H9 (cell line): ENCODE measurements at regions not wholly inside any gene's neighbourhood (a gene's known extent, or its start where the extent isn't known, plus 50 kb on each side); places are given as distances from the start of the nearest gene placed in this dataset.

Experiments used
- DNase-seq: peaks from one replicate; pipeline ENCODE4 v3.0.0-alpha.2; 2017
- H2AFZ ChIP-seq: one replicate; pipeline ENCODE4 v1.6.1; 2013; ENCODE audit warnings: mild to moderate bottlenecking, low read length, control low read depth, moderate library complexity
- H2AK5ac ChIP-seq: 2 replicates; pipeline ENCODE4 v1.6.1; 2013; ENCODE audit warnings: low read length, control low read depth, mixed read lengths; ENCODE audit not compliant: insufficient read length
- H2BK120ac ChIP-seq: one replicate; pipeline ENCODE4 v1.6.1; 2013; ENCODE audit warnings: low read depth, mild to moderate bottlenecking, low read length, control low read depth, inconsistent platforms; ENCODE audit not compliant: poor library complexity, severe bottlenecking
- H2BK12ac ChIP-seq: 2 replicates; pipeline ENCODE4 v1.6.1; 2013; ENCODE audit warnings: low read length, control low read depth, mixed read lengths, low read depth; ENCODE audit not compliant: insufficient read length
- H2BK15ac ChIP-seq: 2 replicates; pipeline ENCODE4 v1.6.1; 2013; ENCODE audit warnings: low read depth, low read length, control low read depth
- H2BK20ac ChIP-seq: one replicate; pipeline ENCODE4 v1.6.1; 2013; ENCODE audit warnings: low read depth, mild to moderate bottlenecking, low read length, control low read depth, inconsistent platforms; ENCODE audit not compliant: poor library complexity, severe bottlenecking
- H2BK5ac ChIP-seq: 2 replicates; pipeline ENCODE4 v1.6.1; 2013; ENCODE audit warnings: low read length, control low read depth, mixed read lengths; ENCODE audit not compliant: insufficient read length
- H3K14ac ChIP-seq: 2 replicates; pipeline ENCODE4 v1.6.1; 2013; ENCODE audit warnings: low read length, control low read depth; ENCODE audit not compliant: insufficient read depth
- H3K18ac ChIP-seq: 2 replicates; pipeline ENCODE4 v1.6.1; 2013; ENCODE audit warnings: low read depth, mild to moderate bottlenecking, mixed read lengths, low read length, control low read depth; ENCODE audit not compliant: insufficient read length
- H3K23ac ChIP-seq: 2 replicates; pipeline ENCODE4 v1.6.1; 2013; ENCODE audit warnings: low read length, control low read depth, mixed read lengths, low read depth; ENCODE audit not compliant: insufficient read length
- H3K23me2 ChIP-seq: 2 replicates; pipeline ENCODE4 v1.6.1; 2013; ENCODE audit warnings: low read depth, mild to moderate bottlenecking, mixed read lengths, low read length, control low read depth; ENCODE audit not compliant: insufficient read length, poor library complexity, severe bottlenecking
- H3K27ac ChIP-seq: 2 replicates; pipeline ENCODE4 v1.5.1; 2013; ENCODE audit warnings: low read length, control low read depth, mixed read lengths, low read depth; ENCODE audit not compliant: insufficient read length
- H3K27me3 ChIP-seq: 2 replicates; pipeline ENCODE4 v1.6.1; 2013; ENCODE audit warnings: low read length, control low read depth, inconsistent platforms; ENCODE audit not compliant: insufficient read depth
- H3K4ac ChIP-seq: 2 replicates; pipeline ENCODE4 v1.6.1; 2013; ENCODE audit warnings: low read depth, mild to moderate bottlenecking, control low read depth, inconsistent platforms, low read length, moderate library complexity
- H3K4me1 ChIP-seq: 2 replicates; pipeline ENCODE4 v1.6.1; 2013; ENCODE audit warnings: low read length, control low read depth, inconsistent platforms; ENCODE audit not compliant: insufficient read depth
- H3K4me2 ChIP-seq: 2 replicates; pipeline ENCODE4 v1.6.1; 2013; ENCODE audit warnings: low read length, control low read depth, mixed read lengths; ENCODE audit not compliant: insufficient read length, insufficient read depth
- H3K56ac ChIP-seq: 2 replicates; pipeline ENCODE4 v1.6.1; 2013; ENCODE audit warnings: low read depth, mild to moderate bottlenecking, mixed read lengths, low read length, control low read depth; ENCODE audit not compliant: insufficient read length
- H3K79me1 ChIP-seq: 2 replicates; pipeline ENCODE4 v1.6.1; 2013; ENCODE audit warnings: low read depth, mild to moderate bottlenecking, moderate library complexity, low read length, control low read depth, inconsistent platforms; ENCODE audit not compliant: insufficient read depth, poor library complexity, severe bottlenecking
- H3K79me2 ChIP-seq: 2 replicates; pipeline ENCODE4 v1.6.1; 2013; ENCODE audit warnings: low read length, control low read depth, inconsistent platforms; ENCODE audit not compliant: insufficient read depth
- H3K9ac ChIP-seq: 2 replicates; pipeline ENCODE4 v1.6.1; 2013; ENCODE audit warnings: low read length, control low read depth, mixed read lengths; ENCODE audit not compliant: insufficient read length; ENCODE audit errors: extremely low read depth
- H3K9me3 ChIP-seq: one replicate; pipeline ENCODE4 v1.6.1; 2013; ENCODE audit warnings: low read depth, low read length, inconsistent platforms; ENCODE audit not compliant: control insufficient read depth
- H3T11ph ChIP-seq: one replicate; pipeline ENCODE4 v1.6.1; 2013; ENCODE audit warnings: mild to moderate bottlenecking, low read length, control low read depth, inconsistent platforms
- H4K20me1 ChIP-seq: one replicate; pipeline ENCODE4 v1.6.1; 2013; ENCODE audit not compliant: control insufficient read depth, insufficient read length, insufficient read depth
- H4K5ac ChIP-seq: 2 replicates; pipeline ENCODE4 v1.6.1; 2013; ENCODE audit warnings: low read depth, mild to moderate bottlenecking, mixed read lengths, low read length, control low read depth; ENCODE audit not compliant: insufficient read length
- H4K8ac ChIP-seq: replicated peaks from 2 replicates; pipeline ENCODE4 v1.6.1; 2013; ENCODE audit warnings: low read length, control low read depth, mixed read lengths, low read depth; ENCODE audit not compliant: insufficient read length
- H4K91ac ChIP-seq: 2 replicates; pipeline ENCODE4 v1.6.1; 2013; ENCODE audit warnings: low read depth, mild to moderate bottlenecking, moderate library complexity, mixed read lengths, low read length, control low read depth; ENCODE audit not compliant: insufficient read length
- H3K27ac Mint-ChIP-seq, 3 experiments: 2 replicates in 2 of 3; 3 replicates in 1 of 3; pipeline ENCODE4 v1.8.0; 2020 to 2021; ENCODE audit warnings: mixed read lengths in 3 of 3, mild to moderate bottlenecking in 1 of 3, moderate library complexity in 1 of 3
- H3K27me3 Mint-ChIP-seq: 2 replicates; pipeline ENCODE4 v1.8.0; 2021; ENCODE audit warnings: low read depth, mild to moderate bottlenecking, moderate library complexity, mixed read lengths
- H3K36me3 Mint-ChIP-seq, 3 experiments: 2 replicates in 2 of 3; 3 replicates in 1 of 3; pipeline ENCODE4 v1.8.0; 2020 to 2021; ENCODE audit warnings: low read depth in 3 of 3, mixed read lengths in 3 of 3; ENCODE audit not compliant: insufficient read depth in 1 of 3
- H3K4me1 Mint-ChIP-seq, 2 experiments: 2 replicates each; pipeline ENCODE4 v1.8.0; 2020; ENCODE audit warnings: mixed read lengths in 2 of 2
- H3K4me3 Mint-ChIP-seq, 2 experiments: 2 replicates in 1 of 2; 3 replicates in 1 of 2; pipeline ENCODE4 v1.8.0; 2020 to 2021; ENCODE audit warnings: mild to moderate bottlenecking in 2 of 2, mixed read lengths in 2 of 2, moderate library complexity in 1 of 2
- H3K9me3 Mint-ChIP-seq, 2 experiments: 2 replicates in 1 of 2; 3 replicates in 1 of 2; pipeline ENCODE4 v1.8.0; 2020; ENCODE audit warnings: mild to moderate bottlenecking in 2 of 2, mixed read lengths in 2 of 2, moderate library complexity in 1 of 2
- WGBS: extraction: QIAGEN DNeasy Blood & Tissue Kit; methylation state at CpG from one replicate; pipeline ENCODE4 v1.1.7; 2013; ENCODE audit warnings: missing lambda C conversion rate, low lambda C conversion rate, mixed read lengths; ENCODE audit not compliant: insufficient read length; ENCODE audit errors: extremely low coverage; 5-methylcytosine and 5-hydroxymethylcytosine counted together
- TF ChIP-seq, protein P1 (sequence below): fragments of 200-600 bp; sonication (generic); conservative IDR thresholded peaks from 3 replicates; pipeline ENCODE4 v1.8.0; 2021; ENCODE audit warnings: antibody characterized with exemption, mild to moderate bottlenecking

DNA sequence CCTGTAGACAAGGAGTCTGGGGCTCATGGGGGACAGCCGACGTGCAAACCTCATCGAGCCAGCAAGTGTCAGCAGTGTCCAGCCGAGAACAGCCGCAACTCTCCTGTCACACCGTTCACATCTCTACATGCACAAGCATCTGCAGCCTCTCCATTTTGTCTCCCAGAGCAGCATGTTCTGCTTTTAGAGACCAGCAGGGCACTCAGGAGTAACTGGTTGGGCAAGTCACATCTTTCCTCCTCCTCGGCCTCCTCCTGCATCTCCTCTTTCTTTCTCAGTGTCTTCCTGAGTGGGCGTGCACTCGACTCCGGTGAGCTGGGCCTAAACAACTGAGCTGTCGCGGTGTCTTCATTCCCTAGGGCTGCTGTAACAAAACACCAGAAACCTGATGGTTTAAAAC, 249.9 kb downstream of the SH3BP4 start:
- Histone ChIP-seq H3K23ac (no peak overlapping the region), H3K27me3 (no peaks in the 10 kb centered on the region), H4K91ac (no peak overlapping the region), H3K9ac (no peak overlapping the region), H3K56ac (no peak overlapping the region), H4K20me1 (no peaks in the 10 kb centered on the region), H2BK120ac (no peak overlapping the region), H2AFZ (no peak overlapping the region), H3K14ac (no peak overlapping the region), H3K4me2 (no peak overlapping the region), H2BK12ac (no peak overlapping the region), H2AK5ac (no peak overlapping the region), H3K23me2 (no peaks in the 10 kb centered on the region), H2BK20ac (no peak overlapping the region), H4K5ac (no peak overlapping the region), H3K4me1 (no peaks in the 10 kb centered on the region), H3K18ac (no peak overlapping the region), H3K79me2 (no peaks in the 10 kb centered on the region), H2BK5ac (no peak overlapping the region), H3K27ac (no peak overlapping the region), H2BK15ac (no peak overlapping the region), H4K8ac (no peak overlapping the region), H3K4ac (no peak overlapping the region), H3K9me3 (no peaks in the 10 kb centered on the region), H3K79me1 (no peaks in the 10 kb centered on the region), H3T11ph (no peak overlapping the region)
- Mint-ChIP-seq H3K4me1 (peaks cover 8 to 13% of the 10 kb centered on the region in 2 experiments), H3K27ac (no peak overlapping the region), H3K27me3 (peaks cover 66% of the 10 kb centered on the region), H3K4me3 (no peak overlapping the region), H3K9me3 (peaks cover 0 to 3% of the 10 kb centered on the region in 2 experiments; a peak in 2 of 5 replicates), H3K36me3 (no peaks in the 10 kb centered on the region)
- TF ChIP-seq, protein P1, sequence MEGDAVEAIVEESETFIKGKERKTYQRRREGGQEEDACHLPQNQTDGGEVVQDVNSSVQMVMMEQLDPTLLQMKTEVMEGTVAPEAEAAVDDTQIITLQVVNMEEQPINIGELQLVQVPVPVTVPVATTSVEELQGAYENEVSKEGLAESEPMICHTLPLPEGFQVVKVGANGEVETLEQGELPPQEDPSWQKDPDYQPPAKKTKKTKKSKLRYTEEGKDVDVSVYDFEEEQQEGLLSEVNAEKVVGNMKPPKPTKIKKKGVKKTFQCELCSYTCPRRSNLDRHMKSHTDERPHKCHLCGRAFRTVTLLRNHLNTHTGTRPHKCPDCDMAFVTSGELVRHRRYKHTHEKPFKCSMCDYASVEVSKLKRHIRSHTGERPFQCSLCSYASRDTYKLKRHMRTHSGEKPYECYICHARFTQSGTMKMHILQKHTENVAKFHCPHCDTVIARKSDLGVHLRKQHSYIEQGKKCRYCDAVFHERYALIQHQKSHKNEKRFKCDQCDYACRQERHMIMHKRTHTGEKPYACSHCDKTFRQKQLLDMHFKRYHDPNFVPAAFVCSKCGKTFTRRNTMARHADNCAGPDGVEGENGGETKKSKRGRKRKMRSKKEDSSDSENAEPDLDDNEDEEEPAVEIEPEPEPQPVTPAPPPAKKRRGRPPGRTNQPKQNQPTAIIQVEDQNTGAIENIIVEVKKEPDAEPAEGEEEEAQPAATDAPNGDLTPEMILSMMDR = no peak
- no CpG with 5 or more reads among the region's 12 CpGs for WGBS
- DNase-seq = no peak
